GM23338 (cell line): ENCODE measurements at regions not wholly inside any gene's neighbourhood (a gene's known extent, or its start where the extent isn't known, plus 50 kb on each side); places are given as distances from the start of the nearest gene placed in this dataset.
"Not testable (repeated sequence)": the region's sequence is repeated elsewhere in the genome, so short reads cannot be mapped to it uniquely, and the experiment has no call there.

Experiments used
- ATAC-seq: fragments of 200-7000 bp; cut with Tn5 transposase; 3 replicates; pipeline ENCODE4 v1.9.1; 2020
- DNase-seq: peaks from one replicate; pipeline ENCODE4 v3.0.0-alpha.2; 2015; ENCODE audit warnings: low spot score
- H2AFZ ChIP-seq: fragments of 200-600 bp; sonication (generic); 2 replicates; pipeline ENCODE4 v1.8.0; 2016; ENCODE audit warnings: antibody characterized with exemption, mild to moderate bottlenecking, moderate library complexity
- H3F3A ChIP-seq: fragments of 200-600 bp; sonication (generic); replicated peaks from 2 replicates; pipeline ENCODE4 v1.8.0; 2017; ENCODE audit warnings: antibody characterized with exemption, mixed run types, low read depth
- H3K27ac ChIP-seq: fragments of 200-600 bp; sonication (generic); 2 replicates; pipeline ENCODE4 v1.6.1; 2016; ENCODE audit warnings: low read depth
- H3K27me3 ChIP-seq: fragments of 200-600 bp; sonication (generic); 2 replicates; pipeline ENCODE4 v1.8.0; 2016; ENCODE audit warnings: mild to moderate bottlenecking, mixed run types, moderate library complexity; ENCODE audit not compliant: insufficient read depth
- H3K36me3 ChIP-seq: fragments of 200-600 bp; sonication (generic); 2 replicates; pipeline ENCODE4 v1.8.0; 2016; ENCODE audit warnings: mild to moderate bottlenecking; ENCODE audit not compliant: insufficient read depth
- H3K4me1 ChIP-seq: fragments of 200-600 bp; sonication (generic); 2 replicates; pipeline ENCODE4 v1.8.0; 2016; ENCODE audit warnings: mild to moderate bottlenecking, moderate library complexity; ENCODE audit not compliant: insufficient read depth
- H3K4me2 ChIP-seq: fragments of 200-600 bp; sonication (generic); 2 replicates; pipeline ENCODE4 v1.7.1; 2017; ENCODE audit warnings: mixed run types
- H3K4me3 ChIP-seq: fragments of 200-600 bp; sonication (generic); 2 replicates; pipeline ENCODE4 v1.6.1; 2016; ENCODE audit warnings: mixed run types
- H3K79me2 ChIP-seq: fragments of 200-600 bp; sonication (generic); replicated peaks from 2 replicates; pipeline ENCODE4 v1.8.0; 2017; ENCODE audit warnings: mild to moderate bottlenecking; ENCODE audit not compliant: insufficient read depth
- H3K9me2 ChIP-seq: fragments of 200-600 bp; sonication (generic); 2 replicates; pipeline ENCODE4 v1.8.0; 2017; ENCODE audit not compliant: insufficient read depth
- H4K20me1 ChIP-seq: fragments of 200-600 bp; sonication (generic); replicated peaks from 2 replicates; pipeline ENCODE4 v1.8.0; 2017; ENCODE audit warnings: mild to moderate bottlenecking; ENCODE audit not compliant: insufficient read depth
- H3K27ac Mint-ChIP-seq: 2 replicates; pipeline ENCODE4 v1.8.0; 2020; ENCODE audit warnings: inconsistent platforms, mild to moderate bottlenecking, moderate library complexity, mixed read lengths
- H3K27me3 Mint-ChIP-seq: 3 replicates; pipeline ENCODE4 v1.8.0; 2022; ENCODE audit warnings: low read depth, mild to moderate bottlenecking, moderate library complexity, mixed read lengths, inconsistent platforms; ENCODE audit not compliant: insufficient read depth, poor library complexity
- H3K36me3 Mint-ChIP-seq: 3 replicates; pipeline ENCODE4 v1.8.0; 2021; ENCODE audit warnings: low read depth, mild to moderate bottlenecking, inconsistent platforms, moderate library complexity, mixed read lengths
- H3K4me1 Mint-ChIP-seq: 3 replicates; pipeline ENCODE4 v1.8.0; 2020; ENCODE audit warnings: mild to moderate bottlenecking, inconsistent platforms, mixed read lengths
- H3K4me3 Mint-ChIP-seq: 3 replicates; pipeline ENCODE4 v1.8.0; 2021; ENCODE audit warnings: moderate library complexity, mild to moderate bottlenecking, inconsistent platforms, mixed read lengths
- H3K9me3 Mint-ChIP-seq: 3 replicates; pipeline ENCODE4 v1.8.0; 2020; ENCODE audit warnings: moderate library complexity, mild to moderate bottlenecking, inconsistent platforms, mixed read lengths
- EZH2 ChIP-seq: fragments of 200-600 bp; sonication (generic); IDR thresholded peaks from one replicate; pipeline ENCODE4 v1.8.0; 2017; ENCODE audit warnings: antibody characterized with exemption, mild to moderate bottlenecking, low read depth; ENCODE audit not compliant: unreplicated experiment
- EZH2phosphoT487 ChIP-seq: fragments of 200-600 bp; sonication (generic); IDR thresholded peaks from one replicate; pipeline ENCODE4 v1.8.1; 2018; ENCODE audit warnings: antibody characterized with exemption; ENCODE audit not compliant: unreplicated experiment
- JUNB ChIP-seq: IDR thresholded peaks from one replicate; pipeline ENCODE4 v1.6.1; 2016; ENCODE audit warnings: antibody characterized with exemption; ENCODE audit not compliant: unreplicated experiment
- NANOG ChIP-seq: IDR thresholded peaks from 2 replicates; pipeline ENCODE4 v1.6.1; 2016; ENCODE audit warnings: antibody characterized with exemption, borderline replicate concordance
- POLR2AphosphoS5 ChIP-seq: IDR thresholded peaks from 2 replicates; pipeline ENCODE4 v1.6.1; 2016; ENCODE audit warnings: antibody characterized with exemption, low read depth
- STAT1 ChIP-seq: IDR thresholded peaks from one replicate; pipeline ENCODE4 v1.6.1; 2016; ENCODE audit warnings: antibody characterized with exemption; ENCODE audit not compliant: unreplicated experiment
- ZNF331 ChIP-seq: fragments of 250-450 bp; sonication (Bioruptor Pico); IDR thresholded peaks from 2 replicates; pipeline ENCODE4 v1.5.0; 2020; ENCODE audit warnings: low read depth, mild to moderate bottlenecking, moderate library complexity
- TF ChIP-seq, protein P1 (sequence below): IDR thresholded peaks from 2 replicates; pipeline ENCODE4 v1.6.1; 2016; ENCODE audit warnings: antibody characterized with exemption
- TF ChIP-seq, protein P2 (sequence below): IDR thresholded peaks from one replicate; pipeline ENCODE4 v1.6.1; 2018; ENCODE audit warnings: antibody characterized with exemption; ENCODE audit not compliant: unreplicated experiment
- TF ChIP-seq, protein P3 (sequence below), 2 experiments: fragments of 200-600 bp in 1 of 2; sonication (generic) in 1 of 2; conservative IDR thresholded peaks; 2 replicates each; pipeline versions ENCODE4 v1.5.1 to v1.6.1; 2016 to 2017; ENCODE audit warnings: antibody characterized with exemption in 2 of 2, low read depth in 2 of 2, mild to moderate bottlenecking in 2 of 2, moderate library complexity in 1 of 2

DNA sequence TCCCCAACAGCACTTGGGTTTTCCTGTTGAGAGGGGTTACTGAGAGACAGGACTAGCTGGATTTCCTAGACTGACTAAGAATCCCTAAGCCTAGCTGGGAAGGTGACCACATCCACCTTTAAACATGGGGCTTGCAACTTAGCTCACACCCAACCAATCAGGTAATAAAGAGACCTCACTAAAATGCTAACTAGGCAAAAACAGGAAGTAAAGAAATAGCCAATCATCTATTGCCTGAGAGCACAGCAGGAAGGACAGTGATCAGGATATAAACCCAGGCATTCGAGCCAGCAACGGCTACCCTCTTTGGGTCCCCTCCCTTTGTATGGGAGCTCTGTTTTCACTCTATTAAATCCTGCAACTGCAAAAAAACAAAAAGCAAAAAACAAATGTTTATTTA is 144.7 kb upstream of the ATP5MC3 start:
- H3K9me2 ChIP-seq, H3K27ac ChIP-seq, H2AFZ ChIP-seq, H3K36me3 ChIP-seq, H3K4me2 ChIP-seq, H4K20me1 ChIP-seq, H3F3A ChIP-seq, H3K4me3 Mint-ChIP-seq, H3K4me1 ChIP-seq, H3K4me3 ChIP-seq, ATAC-seq, H3K27me3 ChIP-seq, H3K79me2 ChIP-seq, H3K4me1 Mint-ChIP-seq, H3K27me3 Mint-ChIP-seq, DNase-seq, H3K27ac Mint-ChIP-seq: not testable (repeated sequence)
- H3K36me3 Mint-ChIP-seq: peaks cover 21% of the 10 kb centered on the region
- peaks cover 37% of the 10 kb centered on the region for H3K9me3 Mint-ChIP-seq

DNA sequence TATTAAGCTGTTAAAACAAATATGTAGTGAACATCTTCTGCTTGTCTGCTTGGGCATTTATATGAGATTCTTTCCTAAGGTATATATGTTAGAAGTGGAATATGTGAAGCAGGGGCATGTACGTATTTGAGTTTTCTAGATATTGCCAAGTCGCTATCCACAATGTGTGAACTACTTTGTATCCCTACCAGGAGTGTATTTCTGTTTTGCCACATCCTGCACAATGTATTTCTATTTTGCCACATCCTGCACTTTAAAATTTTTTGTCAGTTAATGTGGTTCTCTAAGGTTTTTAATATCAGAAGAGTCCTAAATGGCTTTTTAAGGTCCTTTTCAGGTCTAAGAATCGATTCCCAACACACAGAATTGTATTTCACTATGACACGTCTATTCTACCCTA is 141.7 kb upstream of the ATP5MC3 start:
- peaks cover 21% of the 10 kb centered on the region for H3K36me3 Mint-ChIP-seq
- no peak for DNase-seq
- Histone ChIP-seq H3K9me2 (peaks cover 4% of the 10 kb centered on the region; the same call in 1 of the 2 replicates), H3K36me3 (no peaks in the 10 kb centered on the region; the same call in 1 of the 2 replicates), H3K27ac (no peak overlapping the region), H3K27me3 (no peaks in the 10 kb centered on the region), H4K20me1 (no peaks in the 10 kb centered on the region), H3K79me2 (no peaks in the 10 kb centered on the region), H3K4me2 (no peak overlapping the region), H3K4me1 (no peaks in the 10 kb centered on the region), H3F3A (no peaks in the 10 kb centered on the region), H2AFZ (no peak overlapping the region), H3K4me3 (no peak overlapping the region)
- no peak for TF ChIP-seq POLR2AphosphoS5
- no peak for TF ChIP-seq NANOG
- TF ChIP-seq, protein P1, sequence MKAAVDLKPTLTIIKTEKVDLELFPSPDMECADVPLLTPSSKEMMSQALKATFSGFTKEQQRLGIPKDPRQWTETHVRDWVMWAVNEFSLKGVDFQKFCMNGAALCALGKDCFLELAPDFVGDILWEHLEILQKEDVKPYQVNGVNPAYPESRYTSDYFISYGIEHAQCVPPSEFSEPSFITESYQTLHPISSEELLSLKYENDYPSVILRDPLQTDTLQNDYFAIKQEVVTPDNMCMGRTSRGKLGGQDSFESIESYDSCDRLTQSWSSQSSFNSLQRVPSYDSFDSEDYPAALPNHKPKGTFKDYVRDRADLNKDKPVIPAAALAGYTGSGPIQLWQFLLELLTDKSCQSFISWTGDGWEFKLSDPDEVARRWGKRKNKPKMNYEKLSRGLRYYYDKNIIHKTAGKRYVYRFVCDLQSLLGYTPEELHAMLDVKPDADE: no peak
- TF ChIP-seq, protein P2, sequence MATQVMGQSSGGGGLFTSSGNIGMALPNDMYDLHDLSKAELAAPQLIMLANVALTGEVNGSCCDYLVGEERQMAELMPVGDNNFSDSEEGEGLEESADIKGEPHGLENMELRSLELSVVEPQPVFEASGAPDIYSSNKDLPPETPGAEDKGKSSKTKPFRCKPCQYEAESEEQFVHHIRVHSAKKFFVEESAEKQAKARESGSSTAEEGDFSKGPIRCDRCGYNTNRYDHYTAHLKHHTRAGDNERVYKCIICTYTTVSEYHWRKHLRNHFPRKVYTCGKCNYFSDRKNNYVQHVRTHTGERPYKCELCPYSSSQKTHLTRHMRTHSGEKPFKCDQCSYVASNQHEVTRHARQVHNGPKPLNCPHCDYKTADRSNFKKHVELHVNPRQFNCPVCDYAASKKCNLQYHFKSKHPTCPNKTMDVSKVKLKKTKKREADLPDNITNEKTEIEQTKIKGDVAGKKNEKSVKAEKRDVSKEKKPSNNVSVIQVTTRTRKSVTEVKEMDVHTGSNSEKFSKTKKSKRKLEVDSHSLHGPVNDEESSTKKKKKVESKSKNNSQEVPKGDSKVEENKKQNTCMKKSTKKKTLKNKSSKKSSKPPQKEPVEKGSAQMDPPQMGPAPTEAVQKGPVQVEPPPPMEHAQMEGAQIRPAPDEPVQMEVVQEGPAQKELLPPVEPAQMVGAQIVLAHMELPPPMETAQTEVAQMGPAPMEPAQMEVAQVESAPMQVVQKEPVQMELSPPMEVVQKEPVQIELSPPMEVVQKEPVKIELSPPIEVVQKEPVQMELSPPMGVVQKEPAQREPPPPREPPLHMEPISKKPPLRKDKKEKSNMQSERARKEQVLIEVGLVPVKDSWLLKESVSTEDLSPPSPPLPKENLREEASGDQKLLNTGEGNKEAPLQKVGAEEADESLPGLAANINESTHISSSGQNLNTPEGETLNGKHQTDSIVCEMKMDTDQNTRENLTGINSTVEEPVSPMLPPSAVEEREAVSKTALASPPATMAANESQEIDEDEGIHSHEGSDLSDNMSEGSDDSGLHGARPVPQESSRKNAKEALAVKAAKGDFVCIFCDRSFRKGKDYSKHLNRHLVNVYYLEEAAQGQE: no peak
- no peak for TF ChIP-seq STAT1
- H3K4me3 Mint-ChIP-seq: no peak overlapping the region
- peaks cover 5% of the 10 kb centered on the region for H3K27me3 Mint-ChIP-seq
- H3K9me3 Mint-ChIP-seq: peaks cover 37% of the 10 kb centered on the region
- H3K4me1 Mint-ChIP-seq: no peaks in the 10 kb centered on the region
- no peak overlapping the region for H3K27ac Mint-ChIP-seq
- ATAC-seq: no peak

DNA sequence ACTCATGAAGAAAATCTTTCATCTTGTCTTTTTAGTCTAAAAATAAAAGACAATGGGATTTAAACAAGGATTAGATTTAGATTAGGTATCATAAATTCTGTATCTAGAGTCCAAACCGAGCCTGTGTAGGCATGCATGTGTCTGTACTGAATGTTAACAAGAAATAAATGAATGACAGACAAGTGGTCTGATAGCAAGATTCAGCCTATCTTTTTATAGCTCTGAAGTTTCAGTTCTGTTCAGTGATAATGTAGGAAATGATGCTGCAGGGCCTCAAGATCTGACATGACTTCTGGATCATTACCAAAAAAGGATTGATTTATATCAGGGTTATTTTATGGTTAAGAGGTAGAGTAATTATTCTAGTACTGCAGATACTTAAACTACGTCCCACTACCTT is 137.0 kb upstream of the ATP5MC3 start:
- Mint-ChIP-seq H3K36me3 (no peaks in the 10 kb centered on the region), H3K4me1 (no peaks in the 10 kb centered on the region), H3K9me3 (peaks cover 3% of the 10 kb centered on the region; the same call in 2 of the 3 replicates), H3K27ac (no peak overlapping the region), H3K4me3 (no peak overlapping the region), H3K27me3 (peaks cover 3% of the 10 kb centered on the region)
- H3K4me2 ChIP-seq: no peak overlapping the region
- H3K36me3 ChIP-seq: no peaks in the 10 kb centered on the region
- no peak overlapping the region for H3K4me3 ChIP-seq
- no peak overlapping the region for H3K27ac ChIP-seq
- H3K9me2 ChIP-seq: peaks cover 4% of the 10 kb centered on the region; the same call in 1 of the 2 replicates
- no peaks in the 10 kb centered on the region for H3F3A ChIP-seq
- H3K27me3 ChIP-seq: no peaks in the 10 kb centered on the region
- no peaks in the 10 kb centered on the region for H3K4me1 ChIP-seq
- DNase-seq (no peak), ATAC-seq (no peak)
- no peaks in the 10 kb centered on the region for H3K79me2 ChIP-seq
- no peak overlapping the region for H2AFZ ChIP-seq
- H4K20me1 ChIP-seq: no peaks in the 10 kb centered on the region
- no peak for TF ChIP-seq JUNB
- TF ChIP-seq, protein P2: no peak
- no peak for TF ChIP-seq STAT1
- TF ChIP-seq, protein P3, sequence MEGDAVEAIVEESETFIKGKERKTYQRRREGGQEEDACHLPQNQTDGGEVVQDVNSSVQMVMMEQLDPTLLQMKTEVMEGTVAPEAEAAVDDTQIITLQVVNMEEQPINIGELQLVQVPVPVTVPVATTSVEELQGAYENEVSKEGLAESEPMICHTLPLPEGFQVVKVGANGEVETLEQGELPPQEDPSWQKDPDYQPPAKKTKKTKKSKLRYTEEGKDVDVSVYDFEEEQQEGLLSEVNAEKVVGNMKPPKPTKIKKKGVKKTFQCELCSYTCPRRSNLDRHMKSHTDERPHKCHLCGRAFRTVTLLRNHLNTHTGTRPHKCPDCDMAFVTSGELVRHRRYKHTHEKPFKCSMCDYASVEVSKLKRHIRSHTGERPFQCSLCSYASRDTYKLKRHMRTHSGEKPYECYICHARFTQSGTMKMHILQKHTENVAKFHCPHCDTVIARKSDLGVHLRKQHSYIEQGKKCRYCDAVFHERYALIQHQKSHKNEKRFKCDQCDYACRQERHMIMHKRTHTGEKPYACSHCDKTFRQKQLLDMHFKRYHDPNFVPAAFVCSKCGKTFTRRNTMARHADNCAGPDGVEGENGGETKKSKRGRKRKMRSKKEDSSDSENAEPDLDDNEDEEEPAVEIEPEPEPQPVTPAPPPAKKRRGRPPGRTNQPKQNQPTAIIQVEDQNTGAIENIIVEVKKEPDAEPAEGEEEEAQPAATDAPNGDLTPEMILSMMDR (conservative IDR thresholded peaks at IDR 0.05; ENCODE audit: low read depth in 2 of 2): no peak
- no peak for TF ChIP-seq POLR2AphosphoS5
- TF ChIP-seq EZH2: no peak
- TF ChIP-seq EZH2phosphoT487: no peak
- no peak for TF ChIP-seq ZNF331 (CRISPR knock-in tag)
- no peak for TF ChIP-seq NANOG
